ENCODE measurements at regions not wholly inside any gene's neighbourhood (a gene's known extent, or its start where the extent isn't known, plus 50 kb on each side); places are given as distances from the start of the nearest gene placed in this dataset.

GRCh38 chr5:28346696-28347095 is 1308.3 kb upstream of the CDH9 start:
- H3K4me3 ChIP-seq (IDR thresholded peaks at IDR 0.05; ENCODE audit: insufficient read depth, low read depth, low read length) = no peak overlapping the region
- H3K9ac ChIP-seq = no peak overlapping the region
- H3K27ac ChIP-seq = no peak overlapping the region
- H2AFZ ChIP-seq (ENCODE audit: low read depth) = no peak overlapping the region
- no peaks in the 10 kb centered on the region for H3K4me1 ChIP-seq (ENCODE audit: low read depth, poor library complexity, severe bottlenecking)
- H4K20me1 ChIP-seq (ENCODE audit: insufficient read depth) = no peaks in the 10 kb centered on the region
- H3K79me2 ChIP-seq (ENCODE audit: insufficient read depth, low read depth) = no peaks in the 10 kb centered on the region
- no peak for TF ChIP-seq CTCF (conservative IDR thresholded peaks at IDR 0.05; ENCODE audit: low read depth, low read length)
- H3K27me3 ChIP-seq (ENCODE audit: insufficient read depth, low read depth) = no peaks in the 10 kb centered on the region
- H3K4me2 ChIP-seq = no peak overlapping the region
- no peaks in the 10 kb centered on the region for H3K36me3 ChIP-seq (ENCODE audit: insufficient read depth)

- Histone ChIP-seq H3K4me2 (no peak overlapping the region), H3K36me3 (ENCODE audit: insufficient read depth) (no peaks in the 10 kb centered on the region), H2AFZ (ENCODE audit: low read depth) (no peak overlapping the region), H4K20me1 (ENCODE audit: insufficient read depth) (no peaks in the 10 kb centered on the region), H3K4me3 (IDR thresholded peaks at IDR 0.05; ENCODE audit: insufficient read depth, low read depth, low read length) (no peak overlapping the region), H3K9ac (no peak overlapping the region), H3K27ac (no peak overlapping the region), H3K27me3 (ENCODE audit: insufficient read depth, low read depth) (no peaks in the 10 kb centered on the region), H3K79me2 (ENCODE audit: insufficient read depth, low read depth) (no peaks in the 10 kb centered on the region), H3K4me1 (ENCODE audit: low read depth, poor library complexity, severe bottlenecking) (no peaks in the 10 kb centered on the region)
- peak; percentile 69 for TF ChIP-seq CTCF (conservative IDR thresholded peaks at IDR 0.05; ENCODE audit: low read depth, low read length)
These were observed 1306.5 kb upstream of the CDH9 start for GRCh38 chr5:28344836-28345433.

GRCh38 chr5:28329176-28329575 is 1290.8 kb upstream of the CDH9 start:
- no peak overlapping the region for H3K27ac ChIP-seq
- no peak overlapping the region for H2AFZ ChIP-seq (ENCODE audit: low read depth)
- no peak overlapping the region for H3K9ac ChIP-seq
- H3K79me2 ChIP-seq (ENCODE audit: insufficient read depth, low read depth) = no peaks in the 10 kb centered on the region
- no peaks in the 10 kb centered on the region for H3K27me3 ChIP-seq (ENCODE audit: insufficient read depth, low read depth)
- TF ChIP-seq CTCF (conservative IDR thresholded peaks at IDR 0.05; ENCODE audit: low read depth, low read length) = no peak
- H3K36me3 ChIP-seq (ENCODE audit: insufficient read depth) = no peaks in the 10 kb centered on the region
- no peak overlapping the region for H3K4me3 ChIP-seq (IDR thresholded peaks at IDR 0.05; ENCODE audit: insufficient read depth, low read depth, low read length)
- H4K20me1 ChIP-seq (ENCODE audit: insufficient read depth) = no peaks in the 10 kb centered on the region
- H3K4me1 ChIP-seq (ENCODE audit: low read depth, poor library complexity, severe bottlenecking) = no peaks in the 10 kb centered on the region
- no peak overlapping the region for H3K4me2 ChIP-seq

- Histone ChIP-seq H3K4me3 (IDR thresholded peaks at IDR 0.05; ENCODE audit: insufficient read depth, low read depth, low read length) (no peak overlapping the region), H3K79me2 (ENCODE audit: insufficient read depth, low read depth) (no peaks in the 10 kb centered on the region), H3K36me3 (ENCODE audit: insufficient read depth) (no peaks in the 10 kb centered on the region), H3K4me2 (no peak overlapping the region), H3K4me1 (ENCODE audit: low read depth, poor library complexity, severe bottlenecking) (no peaks in the 10 kb centered on the region), H3K27me3 (ENCODE audit: insufficient read depth, low read depth) (no peaks in the 10 kb centered on the region), H3K27ac (no peak overlapping the region), H2AFZ (ENCODE audit: low read depth) (no peak overlapping the region), H3K9ac (no peak overlapping the region), H4K20me1 (ENCODE audit: insufficient read depth) (no peaks in the 10 kb centered on the region)
- no peak for TF ChIP-seq CTCF (conservative IDR thresholded peaks at IDR 0.05; ENCODE audit: low read depth, low read length)
These were observed 1290.3 kb upstream of the CDH9 start for GRCh38 chr5:28328681-28329080.
